PFSK-1 (cell line): ENCODE measurements at regions not wholly inside any gene's neighbourhood (a gene's known extent, or its start where the extent isn't known, plus 50 kb on each side); places are given as distances from the start of the nearest gene placed in this dataset.

Experiments
- POLR2AphosphoS5 ChIP-seq: IDR thresholded peaks from 2 replicates; pipeline ENCODE4 v1.6.1; 2012; ENCODE audit warnings: low read depth, mild to moderate bottlenecking, control low read depth, low read length, moderate library complexity
- REST ChIP-seq, 2 experiments: IDR thresholded peaks; 2 replicates each; pipeline versions ENCODE4 v1.6.1 to v1.8.0; 2011 to 2012; ENCODE audit warnings: low read depth in 2 of 2, low read length in 2 of 2, control low read depth in 1 of 2, inconsistent platforms in 1 of 2, mild to moderate bottlenecking in 1 of 2, moderate library complexity in 1 of 2; ENCODE audit not compliant: insufficient read depth in 1 of 2

DNA sequence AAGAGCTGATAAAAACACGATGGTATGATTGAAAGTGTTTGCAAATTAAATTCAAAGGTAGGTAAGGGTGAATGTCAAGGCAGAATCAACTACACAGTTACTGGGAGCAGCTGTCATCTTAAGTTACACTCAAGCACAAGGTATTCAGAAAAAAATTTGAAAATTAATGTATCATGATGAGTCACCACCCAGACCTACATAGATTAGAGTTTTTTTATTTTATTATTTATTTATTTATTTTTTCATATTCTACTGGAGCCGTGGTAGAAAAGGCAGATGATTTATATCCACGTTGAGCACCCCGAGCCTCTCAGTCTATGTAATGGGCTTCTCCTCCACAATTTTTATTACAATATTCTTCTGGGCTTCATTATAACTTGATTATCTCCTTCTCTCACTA, 728.9 kb upstream of the ARGLU1 start:
- TF ChIP-seq REST (IDR thresholded peaks at IDR 0.05; ENCODE audit: insufficient read depth in 1 of 2, low read depth in 2 of 2, low read length in 2 of 2) (no peak), POLR2AphosphoS5 (no peak)
